ENCODE measurements at regions not wholly inside any gene's neighbourhood (a gene's known extent, or its start where the extent isn't known, plus 50 kb on each side); places are given as distances from the start of the nearest gene placed in this dataset.
A peak's percentile ranks its signal among the peaks of the same experiment; 100 is the strongest.
"Not testable (repeated sequence)": the region's sequence is repeated elsewhere in the genome, so short reads cannot be mapped to it uniquely, and the experiment has no call there.

- H3K9me3 ChIP-seq (ENCODE audit: control insufficient read depth, low read length, poor library complexity, severe bottlenecking); H3K4me3 Mint-ChIP-seq; ATAC-seq; H3K27me3 Mint-ChIP-seq; DNase-seq; H3K4me1 Mint-ChIP-seq; H3K27ac Mint-ChIP-seq: not testable (repeated sequence)
- H3K36me3 Mint-ChIP-seq (ENCODE audit: low read depth): peaks cover 11% of the 10 kb centered on the region
Measured at GRCh38 chr2:91422102-91422501, 2730.6 kb downstream of the RPIA start.

- DNase-seq; H3K9me3 ChIP-seq (ENCODE audit: control insufficient read depth, low read length, poor library complexity, severe bottlenecking); H3K27ac Mint-ChIP-seq; H3K4me1 Mint-ChIP-seq; ATAC-seq; H3K27me3 Mint-ChIP-seq; H3K4me3 Mint-ChIP-seq; H3K36me3 Mint-ChIP-seq (ENCODE audit: low read depth): not testable (repeated sequence)
Measured at GRCh38 chr2:91427148-91427547, 2735.7 kb downstream of the RPIA start.

- H3K27me3 Mint-ChIP-seq; H3K4me1 Mint-ChIP-seq; DNase-seq; H3K9me3 ChIP-seq (ENCODE audit: control insufficient read depth, low read length, poor library complexity, severe bottlenecking); H3K36me3 Mint-ChIP-seq (ENCODE audit: low read depth); ATAC-seq; H3K27ac Mint-ChIP-seq: not testable (repeated sequence)
- peak overlapping the region; percentile 9 for H3K4me3 Mint-ChIP-seq
Measured at GRCh38 chr2:91441932-91442245, 2750.4 kb downstream of the RPIA start.

GRCh38 chr2:91442246-91442905 lies 2750.9 kb downstream of the RPIA start:
- DNase-seq (peak; percentile 6 to 26 (median 24)), ATAC-seq (no peak)
- H3K27ac Mint-ChIP-seq: no peak overlapping the region
- no peaks in the 10 kb centered on the region for H3K9me3 ChIP-seq (ENCODE audit: control insufficient read depth, low read length, poor library complexity, severe bottlenecking)
- H3K27me3 Mint-ChIP-seq: no peaks in the 10 kb centered on the region
- H3K4me1 Mint-ChIP-seq: no peaks in the 10 kb centered on the region
- H3K36me3 Mint-ChIP-seq (ENCODE audit: low read depth): peaks cover 3% of the 10 kb centered on the region
- H3K4me3 Mint-ChIP-seq: peak overlapping the region; percentile 9

GRCh38 chr2:91442906-91443729 lies 2751.6 kb downstream of the RPIA start:
- not testable (repeated sequence) for DNase-seq

GRCh38 chr2:91443730-91444115 lies 2752.2 kb downstream of the RPIA start:
- not testable (repeated sequence) for DNase-seq; ATAC-seq; H3K36me3 Mint-ChIP-seq (ENCODE audit: low read depth); H3K4me1 Mint-ChIP-seq; H3K27me3 Mint-ChIP-seq; H3K9me3 ChIP-seq (ENCODE audit: control insufficient read depth, low read length, poor library complexity, severe bottlenecking); H3K27ac Mint-ChIP-seq
- peak overlapping the region; percentile 9 for H3K4me3 Mint-ChIP-seq

More at GRCh38 chr2:91442906-91443729, 2751.6 kb downstream of the RPIA start:
- H3K27ac Mint-ChIP-seq; H3K4me3 Mint-ChIP-seq; ATAC-seq; H3K9me3 ChIP-seq (ENCODE audit: control insufficient read depth, low read length, poor library complexity, severe bottlenecking); H3K27me3 Mint-ChIP-seq; H3K4me1 Mint-ChIP-seq; H3K36me3 Mint-ChIP-seq (ENCODE audit: low read depth): not testable (repeated sequence)

GRCh38 chr2:91445705-91446104 lies 2754.2 kb downstream of the RPIA start:
- not testable (repeated sequence) for ATAC-seq; H3K27me3 Mint-ChIP-seq; H3K9me3 ChIP-seq (ENCODE audit: control insufficient read depth, low read length, poor library complexity, severe bottlenecking); H3K4me3 Mint-ChIP-seq; H3K27ac Mint-ChIP-seq; DNase-seq; H3K4me1 Mint-ChIP-seq; H3K36me3 Mint-ChIP-seq (ENCODE audit: low read depth)

GRCh38 chr2:91446489-91446888 lies 2755.0 kb downstream of the RPIA start:
- not testable (repeated sequence) for DNase-seq; H3K4me3 Mint-ChIP-seq; H3K4me1 Mint-ChIP-seq; H3K9me3 ChIP-seq (ENCODE audit: control insufficient read depth, low read length, poor library complexity, severe bottlenecking); ATAC-seq; H3K36me3 Mint-ChIP-seq (ENCODE audit: low read depth); H3K27ac Mint-ChIP-seq; H3K27me3 Mint-ChIP-seq

- H3K36me3 Mint-ChIP-seq (ENCODE audit: low read depth); H3K4me1 Mint-ChIP-seq; H3K27me3 Mint-ChIP-seq; H3K4me3 Mint-ChIP-seq; ATAC-seq; H3K9me3 ChIP-seq (ENCODE audit: control insufficient read depth, low read length, poor library complexity, severe bottlenecking); DNase-seq; H3K27ac Mint-ChIP-seq: not testable (repeated sequence)
Measured at GRCh38 chr2:91446915-91447314, 2755.4 kb downstream of the RPIA start.

- not testable (repeated sequence) for H3K9me3 ChIP-seq (ENCODE audit: control insufficient read depth, low read length, poor library complexity, severe bottlenecking)
Measured at GRCh38 chr2:91447508-91447907, 2756.0 kb downstream of the RPIA start.

GRCh38 chr2:91462292-91462691 lies 2770.8 kb downstream of the RPIA start:
- H3K27ac Mint-ChIP-seq; ATAC-seq; H3K4me1 Mint-ChIP-seq; H3K9me3 ChIP-seq (ENCODE audit: control insufficient read depth, low read length, poor library complexity, severe bottlenecking); H3K36me3 Mint-ChIP-seq (ENCODE audit: low read depth); DNase-seq; H3K27me3 Mint-ChIP-seq; H3K4me3 Mint-ChIP-seq: not testable (repeated sequence)

More at GRCh38 chr2:91447508-91447907, 2756.0 kb downstream of the RPIA start:
- H3K36me3 Mint-ChIP-seq (ENCODE audit: low read depth); H3K27me3 Mint-ChIP-seq; H3K27ac Mint-ChIP-seq; H3K4me3 Mint-ChIP-seq; H3K4me1 Mint-ChIP-seq; ATAC-seq; DNase-seq: not testable (repeated sequence)

- H3K27me3 Mint-ChIP-seq; H3K4me1 Mint-ChIP-seq; H3K36me3 Mint-ChIP-seq (ENCODE audit: low read depth); H3K4me3 Mint-ChIP-seq; H3K9me3 ChIP-seq (ENCODE audit: control insufficient read depth, low read length, poor library complexity, severe bottlenecking); ATAC-seq; H3K27ac Mint-ChIP-seq; DNase-seq: not testable (repeated sequence)
Measured at GRCh38 chr2:91463007-91463406, 2771.5 kb downstream of the RPIA start.

- ATAC-seq: not testable (repeated sequence)
Measured at GRCh38 chr2:91466780-91467363, 2775.4 kb downstream of the RPIA start.

More at GRCh38 chr2:91466780-91467363, 2775.4 kb downstream of the RPIA start:
- not testable (repeated sequence) for H3K9me3 ChIP-seq (ENCODE audit: control insufficient read depth, low read length, poor library complexity, severe bottlenecking); DNase-seq; H3K4me1 Mint-ChIP-seq; H3K27ac Mint-ChIP-seq; H3K4me3 Mint-ChIP-seq; H3K36me3 Mint-ChIP-seq (ENCODE audit: low read depth)
- peaks cover 12% of the 10 kb centered on the region for H3K27me3 Mint-ChIP-seq
